ENCODE measurements at regions not wholly inside any gene's neighbourhood (a gene's known extent, or its start where the extent isn't known, plus 50 kb on each side); places are given as distances from the start of the nearest gene placed in this dataset.

GRCh38 chr2:9782197-9782719, 61.0 kb upstream of the TAF1B start:
- no peak for FAIRE-seq
- TF ChIP-seq POLR2A (IDR thresholded peaks at IDR 0.05; ENCODE audit: low read depth, low read length), result no peak
- no peak for DNase-seq (ENCODE audit: insufficient read length, low spot score)

GRCh38 chr2:9789371-9789770, 53.9 kb upstream of the TAF1B start:
- no peak for DNase-seq (ENCODE audit: insufficient read length, low spot score)
- no peak for FAIRE-seq
- no peak for TF ChIP-seq POLR2A (IDR thresholded peaks at IDR 0.05; ENCODE audit: low read depth, low read length)

GRCh38 chr2:9790702-9791225, 52.5 kb upstream of the TAF1B start:
- no peak for TF ChIP-seq POLR2A (IDR thresholded peaks at IDR 0.05; ENCODE audit: low read depth, low read length)
- FAIRE-seq (no peak), DNase-seq (ENCODE audit: insufficient read length, low spot score) (no peak)

GRCh38 chr2:9791711-9792110, 51.6 kb upstream of the TAF1B start:
- no peak for TF ChIP-seq POLR2A (IDR thresholded peaks at IDR 0.05; ENCODE audit: low read depth, low read length)
- no peak for FAIRE-seq
- DNase-seq (ENCODE audit: insufficient read length, low spot score), result no peak

- FAIRE-seq, result no peak
- TF ChIP-seq POLR2A (IDR thresholded peaks at IDR 0.05; ENCODE audit: low read depth, low read length), result no peak
These were observed 49.9 kb upstream of the TAF1B start for GRCh38 chr2:9793156-9793917.

More at GRCh38 chr2:9793156-9793917, 49.9 kb upstream of the TAF1B start:
- no peak for DNase-seq (ENCODE audit: insufficient read length, low spot score)
